Cerebellar cortex (tissue), 1 donor: ENCODE measurements at regions not wholly inside any gene's neighbourhood (a gene's known extent, or its start where the extent isn't known, plus 50 kb on each side); places are given as distances from the start of the nearest gene placed in this dataset.
"Not testable (repeated sequence)": the region's sequence is repeated elsewhere in the genome, so short reads cannot be mapped to it uniquely, and the experiment has no call there.

Experiments used
- DNase-seq: peaks from one replicate; pipeline ENCODE4 v3.0.0-alpha.2; 2015; ENCODE audit warnings: low spot score

GRCh38 chr3:164375538-164375937, 702.8 kb downstream of the SI start:
- no peak for DNase-seq

GRCh38 chr3:164371681-164372080, 706.6 kb downstream of the SI start:
- DNase-seq: no peak

GRCh38 chr3:164370970-164371369, 707.3 kb downstream of the SI start:
- DNase-seq: no peak

- no peak for DNase-seq
Observed at GRCh38 chr3:164365242-164365641, 713.1 kb downstream of the SI start.

- DNase-seq: no peak
Observed at GRCh38 chr3:164364111-164364510, 714.2 kb downstream of the SI start.

- no peak for DNase-seq
Observed at GRCh38 chr3:164360738-164361406, 717.4 kb downstream of the SI start.

GRCh38 chr3:164360078-164360578, 718.2 kb downstream of the SI start:
- DNase-seq: no peak

GRCh38 chr3:164352991-164353390, 725.3 kb downstream of the SI start:
- no peak for DNase-seq

GRCh38 chr3:164351131-164351530, 727.2 kb downstream of the SI start:
- DNase-seq: no peak

GRCh38 chr3:164342206-164342605, 736.1 kb downstream of the SI start:
- DNase-seq: not testable (repeated sequence)

GRCh38 chr3:164341086-164341485, 737.2 kb downstream of the SI start:
- DNase-seq: no peak

GRCh38 chr3:164340273-164340672, 738.0 kb downstream of the SI start:
- no peak for DNase-seq

- no peak for DNase-seq
Observed at GRCh38 chr3:164332831-164333802, 745.2 kb downstream of the SI start.

- no peak for DNase-seq
Observed at GRCh38 chr3:164326714-164327113, 751.6 kb downstream of the SI start.

- DNase-seq: no peak
Observed at GRCh38 chr3:164320962-164321361, 757.3 kb downstream of the SI start.

GRCh38 chr3:164306042-164306441, 772.3 kb downstream of the SI start:
- no peak for DNase-seq

- DNase-seq: no peak
Observed at GRCh38 chr3:164303894-164304293, 774.4 kb downstream of the SI start.

GRCh38 chr3:164302622-164303021, 775.7 kb downstream of the SI start:
- no peak for DNase-seq

- DNase-seq: not testable (repeated sequence)
Observed at GRCh38 chr3:164291486-164291885, 786.8 kb downstream of the SI start.

- no peak for DNase-seq
Observed at GRCh38 chr3:164278550-164278949, 799.7 kb downstream of the SI start.

- no peak for DNase-seq
Observed at GRCh38 chr3:164267053-164267452, 811.2 kb downstream of the SI start.

- DNase-seq: no peak
Observed at GRCh38 chr3:164250923-164251322, 827.4 kb downstream of the SI start.

GRCh38 chr3:164236851-164237250, 841.4 kb downstream of the SI start:
- DNase-seq: no peak
